Inflammatory macrophage treated with lipopolysaccharide for 1 hour (primary cell): ENCODE measurements at regions not wholly inside any gene's neighbourhood (a gene's known extent, or its start where the extent isn't known, plus 50 kb on each side); places are given as distances from the start of the nearest gene placed in this dataset.

Experiments
- DNase-seq, 2 donors: peaks; one replicate each; pipeline ENCODE4 v3.0.0-alpha.2; 2020 to 2022

DNA sequence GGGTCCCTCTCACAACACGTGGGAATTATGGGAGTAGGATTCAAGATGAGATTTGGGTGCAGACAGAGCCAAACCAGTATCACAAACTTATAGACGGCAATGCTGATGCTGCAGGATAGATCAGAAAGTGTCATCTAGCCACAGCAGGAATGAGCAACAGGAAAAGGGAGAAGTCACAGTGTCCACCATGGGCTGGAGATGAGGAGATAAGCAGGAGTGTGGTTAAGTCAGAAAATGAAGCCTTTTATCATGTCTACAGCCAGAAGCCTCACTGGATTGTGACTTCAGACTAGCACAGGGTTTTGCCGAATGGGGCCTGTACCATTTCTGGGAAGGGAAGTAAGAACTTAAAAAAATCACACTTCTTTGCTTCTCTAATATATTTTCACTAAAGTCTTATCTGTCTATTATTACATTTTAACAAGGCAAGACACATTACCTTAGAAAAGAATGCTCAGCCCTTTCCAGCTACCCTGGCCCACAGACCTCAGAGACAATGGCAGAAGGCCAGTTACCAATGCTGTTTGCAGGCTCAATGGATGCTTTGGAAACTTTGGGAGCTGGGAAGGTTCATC lies 490.2 kb upstream of the SALL1 start:
- DNase-seq: no peak

DNA sequence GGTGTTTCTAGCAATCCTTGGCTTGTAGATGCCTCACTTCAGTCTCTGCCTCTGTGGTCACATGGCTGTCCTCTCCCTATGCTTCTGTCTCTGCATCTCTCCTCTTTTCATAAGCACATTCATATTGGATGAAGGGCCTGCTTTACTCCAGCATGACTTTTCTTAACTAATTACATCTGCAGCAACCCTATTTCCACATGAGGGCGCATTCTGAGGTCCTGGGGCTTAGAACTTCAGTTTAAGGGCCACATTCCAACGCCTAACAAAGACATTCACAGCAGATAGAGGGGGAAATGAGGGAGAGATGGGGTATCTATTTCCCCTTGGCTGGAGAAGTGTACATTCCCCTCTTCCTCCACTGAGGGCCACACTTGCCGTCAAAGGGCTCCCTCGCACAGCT lies 489.1 kb upstream of the SALL1 start:
- no peak for DNase-seq

DNA sequence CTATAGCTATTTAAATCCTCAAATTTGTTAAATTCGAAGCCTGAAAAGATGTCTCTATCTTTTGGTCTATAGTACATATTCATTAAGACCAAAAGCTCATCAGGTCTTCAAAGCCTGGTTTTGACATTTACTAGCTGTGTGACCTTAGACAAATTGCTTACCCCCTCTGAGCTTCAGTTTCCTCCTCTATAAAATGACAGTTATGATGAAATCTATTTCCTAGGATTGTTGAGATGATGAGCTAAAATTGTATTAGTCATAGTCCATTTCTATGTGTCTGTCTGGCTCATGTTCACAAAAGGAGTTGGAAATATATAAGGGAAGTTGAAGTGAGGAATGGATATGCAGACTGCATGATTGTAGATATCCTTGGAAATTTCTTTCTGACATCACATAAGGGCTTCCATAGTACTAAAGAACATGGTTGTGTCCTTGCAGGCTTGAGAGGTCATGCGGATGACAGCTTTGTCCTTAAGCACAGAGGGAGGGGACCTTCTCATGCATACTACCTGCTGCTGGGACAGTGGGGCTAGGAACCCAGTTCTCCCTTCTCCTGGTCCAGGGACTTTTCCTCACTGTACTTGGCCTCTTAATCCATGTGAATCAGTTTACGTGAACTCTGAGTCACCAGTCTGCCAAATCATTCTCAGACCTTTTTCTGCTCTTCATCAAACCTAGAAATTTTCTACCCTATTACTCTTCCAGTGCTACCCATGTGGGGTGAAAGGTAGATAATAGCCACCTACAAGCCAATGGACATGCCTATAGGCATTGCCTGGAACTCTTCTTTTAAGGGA lies 487.5 kb upstream of the SALL1 start:
- DNase-seq: no peak

DNA sequence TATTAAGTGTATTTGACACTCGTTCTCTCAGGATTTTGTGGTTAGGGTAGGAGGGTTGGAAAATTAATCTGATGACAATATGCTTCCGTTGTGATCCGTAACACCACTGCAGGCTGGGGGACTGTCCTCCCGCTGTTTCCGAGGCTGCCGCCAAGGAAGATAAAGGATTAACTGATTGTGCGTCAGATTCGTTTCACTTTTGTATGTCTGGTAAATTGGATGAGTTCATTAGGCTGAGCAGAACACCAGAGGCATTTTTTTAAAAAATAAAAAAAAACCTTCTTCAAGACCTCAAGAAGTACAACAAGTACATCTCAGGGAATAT lies 486.7 kb upstream of the SALL1 start:
- no peak for DNase-seq

DNA sequence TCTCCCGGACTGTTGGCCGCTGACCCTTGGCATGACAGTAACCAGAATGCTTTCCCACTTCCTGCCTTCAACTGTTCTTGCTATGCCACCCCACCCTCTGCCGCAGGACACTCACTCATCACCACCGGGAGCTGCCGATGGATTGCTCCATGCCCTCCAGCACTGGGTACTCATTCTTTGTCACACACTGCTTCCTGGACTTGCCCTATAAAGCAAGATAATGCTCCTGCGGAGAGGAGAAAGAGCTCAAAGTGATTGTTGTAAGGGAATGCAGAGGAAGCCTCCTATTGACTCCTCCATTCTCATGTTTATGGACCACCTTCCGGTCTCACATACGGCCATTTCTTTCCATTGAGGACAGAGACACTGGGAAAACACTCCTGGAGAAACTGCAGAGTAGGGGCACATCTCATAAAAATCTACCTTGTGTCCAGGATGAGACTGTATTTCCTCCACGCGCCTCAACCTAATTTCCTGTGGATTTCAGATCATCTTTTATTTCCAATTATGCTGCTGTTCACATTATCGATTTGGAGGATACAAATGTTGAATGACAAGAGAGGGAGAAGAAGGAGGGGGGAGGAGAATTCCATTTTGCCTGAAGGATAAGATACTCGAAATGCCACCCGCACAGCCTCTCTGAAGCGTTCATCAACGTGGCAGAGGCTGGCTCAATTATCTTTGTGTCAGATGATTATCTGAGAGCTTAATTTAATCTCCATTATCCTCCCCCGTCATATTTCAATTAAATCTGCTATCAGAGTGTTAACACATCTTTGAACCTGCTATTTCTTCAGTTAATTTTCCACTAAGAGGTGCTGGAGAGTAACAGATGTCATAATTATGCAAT lies 486.1 kb upstream of the SALL1 start:
- DNase-seq: no peak

DNA sequence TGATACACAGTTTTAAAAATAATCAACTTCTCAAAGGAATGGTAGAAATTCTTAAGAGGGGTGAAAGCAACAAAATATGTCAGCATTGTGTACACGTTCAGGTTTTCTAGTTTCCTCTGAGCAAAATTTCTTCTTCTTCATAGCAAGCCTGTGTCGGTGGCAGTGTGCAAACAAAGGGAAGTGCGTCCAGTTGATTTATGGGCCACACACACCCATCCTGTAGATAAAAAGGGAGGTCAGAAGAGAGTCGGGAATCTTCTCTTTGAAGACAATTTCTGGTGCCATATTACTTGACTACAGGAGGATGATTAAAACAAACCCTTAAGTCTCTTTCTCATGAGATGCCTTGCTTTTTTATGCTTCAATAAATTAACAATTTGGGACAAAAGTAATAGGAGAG lies 484.1 kb upstream of the SALL1 start:
- DNase-seq: no peak

DNA sequence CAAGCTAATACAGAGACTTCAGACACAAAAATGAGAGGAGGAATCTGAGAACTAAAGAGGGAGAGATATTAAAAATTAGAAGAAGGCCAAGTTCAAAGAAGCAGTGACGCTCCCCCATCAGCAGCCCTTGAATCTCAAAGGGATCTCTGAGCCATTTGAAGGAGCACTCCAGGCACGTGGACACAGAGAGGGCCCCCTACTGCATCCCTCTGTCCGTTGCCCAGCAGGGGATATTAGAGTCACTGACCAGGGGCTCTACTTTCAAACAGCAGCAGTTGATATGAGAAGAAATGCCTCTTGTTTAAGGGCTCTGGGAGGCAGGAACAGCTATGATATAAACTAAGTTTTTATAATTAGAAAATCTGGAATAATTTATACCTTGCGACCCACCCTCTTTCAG lies 479.0 kb upstream of the SALL1 start:
- no peak for DNase-seq

DNA sequence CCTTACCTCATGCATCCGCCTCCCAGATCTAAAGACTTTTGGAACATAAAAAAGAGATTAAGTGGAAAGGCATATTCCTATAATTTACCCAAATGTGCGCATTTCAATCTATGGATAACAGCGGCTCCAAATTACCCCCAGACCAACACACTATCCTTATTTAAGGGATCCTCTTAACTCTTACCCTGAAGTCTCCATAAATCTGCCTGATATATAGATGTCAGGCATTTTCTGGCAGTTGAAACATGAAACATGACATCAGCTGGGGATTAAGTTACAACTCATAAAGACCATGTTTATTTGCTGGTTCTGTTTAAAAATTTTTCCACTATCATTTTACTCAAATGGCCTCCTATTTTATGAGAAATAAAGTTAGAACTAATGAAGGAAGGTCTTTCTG lies 478.5 kb upstream of the SALL1 start:
- DNase-seq: no peak

DNA sequence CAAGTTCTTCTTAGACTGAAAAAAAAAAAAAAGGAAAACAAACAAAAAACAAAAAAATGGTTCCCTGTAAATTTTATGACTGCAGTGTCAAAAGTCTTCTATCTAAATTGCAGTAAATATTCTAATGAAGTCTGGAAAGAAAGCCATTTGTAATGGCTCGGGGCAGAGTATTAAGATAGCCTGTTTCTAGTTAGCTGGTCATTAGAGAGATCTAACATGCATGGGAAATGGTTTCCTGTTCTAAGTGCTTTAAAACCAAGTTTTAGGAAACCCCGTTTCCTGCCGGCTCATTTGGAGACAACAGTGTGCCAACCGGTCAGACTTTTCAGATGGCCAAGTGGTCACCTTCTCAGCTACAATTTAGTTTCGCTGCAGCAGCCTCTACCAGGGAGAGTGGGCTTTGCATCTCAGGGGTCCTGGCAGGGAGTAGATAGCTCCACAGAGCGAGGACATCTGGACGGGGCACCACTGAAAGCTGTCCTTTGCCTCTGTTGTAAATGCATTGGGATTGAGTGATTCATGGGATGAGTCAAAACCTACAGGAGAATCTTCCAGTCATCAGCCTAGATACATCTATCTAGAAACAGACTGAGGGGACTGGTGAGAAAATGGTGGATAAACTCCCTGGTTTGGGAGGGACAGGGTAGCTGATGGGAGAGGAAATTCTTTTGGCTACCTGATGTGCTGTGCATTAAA lies 473.2 kb upstream of the SALL1 start:
- DNase-seq: no peak

DNA sequence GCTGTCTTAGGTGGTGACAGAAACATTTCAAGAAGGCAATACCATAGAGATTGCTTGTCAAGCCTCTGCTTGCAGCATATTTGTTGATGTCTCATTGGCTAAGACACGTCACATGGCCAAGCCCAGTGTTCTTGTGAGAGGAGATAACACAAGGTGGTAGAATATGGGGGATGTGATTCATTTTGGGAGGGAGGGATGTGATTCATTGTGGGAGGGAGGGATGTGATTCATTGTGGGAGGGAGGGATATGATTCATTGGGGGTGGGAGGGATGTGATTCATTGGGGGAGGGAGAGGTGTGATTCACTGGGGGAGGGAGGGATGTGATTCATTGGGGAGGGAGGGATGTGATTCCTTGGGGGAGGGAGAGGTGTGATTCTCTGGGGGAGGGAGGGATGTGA lies 470.5 kb upstream of the SALL1 start:
- no peak for DNase-seq

DNA sequence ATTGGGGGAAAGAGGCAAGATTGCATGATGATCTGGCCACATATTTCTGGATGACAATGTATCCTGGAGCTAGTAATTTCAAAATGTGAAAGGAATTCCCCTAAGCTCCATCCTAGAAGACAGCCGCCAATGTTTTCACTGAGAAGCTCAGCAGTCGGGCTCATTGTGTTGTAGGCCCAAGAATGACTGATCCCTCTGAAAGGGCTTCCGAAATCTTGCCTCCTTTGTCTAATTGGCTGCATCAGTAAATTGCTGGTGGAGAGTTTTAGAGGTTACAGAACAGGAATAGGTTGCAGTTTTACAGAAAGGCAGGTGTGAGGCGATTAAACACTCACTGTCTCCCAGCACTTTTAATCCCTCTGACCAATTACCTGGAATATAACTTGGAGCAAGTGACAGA lies 464.1 kb upstream of the SALL1 start:
- DNase-seq: no peak

DNA sequence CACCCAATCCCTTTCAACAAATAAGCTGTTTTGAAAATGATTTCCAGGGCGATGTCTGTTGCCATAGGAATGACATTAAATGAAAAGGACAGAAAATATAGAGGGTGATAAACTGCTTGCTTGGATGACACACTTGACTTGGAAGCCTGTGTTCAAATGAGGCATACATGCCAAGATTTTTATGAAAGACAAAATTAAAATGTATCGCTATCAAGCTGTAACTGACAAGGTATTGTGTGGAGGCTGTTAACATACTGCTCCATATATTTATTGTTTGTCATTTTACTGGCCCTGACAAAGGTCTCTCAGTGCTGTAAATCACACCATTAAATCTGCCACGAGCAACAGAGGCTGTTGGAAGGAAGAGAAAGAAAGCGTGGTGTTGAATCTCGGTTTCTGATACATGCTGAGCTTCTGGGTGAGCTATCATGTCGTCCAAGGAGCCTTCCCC lies 456.2 kb upstream of the SALL1 start:
- DNase-seq: no peak

DNA sequence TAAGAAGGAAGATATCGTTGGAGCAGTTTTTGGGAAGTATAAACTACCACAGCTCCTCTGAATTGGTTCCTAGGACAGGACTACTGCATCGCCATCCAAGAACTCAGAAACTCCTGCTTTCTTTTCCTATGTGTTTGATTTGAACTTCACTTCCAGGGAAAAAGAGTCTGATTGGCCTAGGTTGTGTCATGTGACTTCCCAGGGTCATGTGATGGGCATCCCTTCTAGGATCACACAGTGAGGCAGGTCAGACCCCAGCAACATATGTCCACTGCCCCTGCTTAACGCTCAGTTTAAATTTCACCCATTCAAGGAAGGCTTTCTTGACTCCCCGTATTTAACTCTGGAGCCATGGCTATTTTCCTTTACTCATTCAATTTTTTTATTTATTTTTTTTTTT lies 445.2 kb upstream of the SALL1 start:
- no peak for DNase-seq

DNA sequence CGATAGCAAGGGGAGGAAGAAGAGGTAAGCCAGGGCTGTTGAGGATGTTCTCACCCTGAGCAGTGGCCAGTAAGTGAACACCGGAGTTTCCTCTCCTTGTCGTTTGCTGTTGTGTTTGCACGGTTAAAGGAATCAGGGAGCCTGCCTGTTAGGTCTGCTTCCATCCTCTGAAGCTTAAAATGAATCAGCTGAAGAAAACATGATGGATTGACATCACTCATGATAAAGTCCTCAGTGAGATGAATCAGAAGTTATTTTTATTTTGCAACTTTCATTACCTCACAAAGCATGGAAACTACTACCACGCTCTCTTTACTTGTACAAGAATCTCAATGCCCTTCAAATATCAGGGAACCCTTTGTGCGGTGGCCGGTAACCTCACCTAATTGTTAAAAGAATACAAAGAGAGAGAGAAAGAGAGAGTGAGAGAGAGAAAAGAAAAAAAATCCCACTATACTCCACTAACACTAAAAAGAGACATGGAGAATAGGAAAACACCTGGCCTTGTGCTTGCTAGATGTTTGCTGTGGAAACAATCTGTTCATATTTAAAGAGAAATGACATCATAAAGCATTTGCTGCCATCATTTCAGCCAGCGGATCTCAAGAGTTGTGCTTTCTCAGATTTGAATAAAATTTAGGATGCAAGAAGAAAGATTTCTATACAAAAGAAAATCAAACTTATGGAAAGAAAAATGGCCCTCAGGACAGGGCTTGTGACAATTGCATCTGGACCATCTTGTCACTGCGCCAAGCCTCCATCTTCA lies 441.6 kb upstream of the SALL1 start:
- no peak for DNase-seq

DNA sequence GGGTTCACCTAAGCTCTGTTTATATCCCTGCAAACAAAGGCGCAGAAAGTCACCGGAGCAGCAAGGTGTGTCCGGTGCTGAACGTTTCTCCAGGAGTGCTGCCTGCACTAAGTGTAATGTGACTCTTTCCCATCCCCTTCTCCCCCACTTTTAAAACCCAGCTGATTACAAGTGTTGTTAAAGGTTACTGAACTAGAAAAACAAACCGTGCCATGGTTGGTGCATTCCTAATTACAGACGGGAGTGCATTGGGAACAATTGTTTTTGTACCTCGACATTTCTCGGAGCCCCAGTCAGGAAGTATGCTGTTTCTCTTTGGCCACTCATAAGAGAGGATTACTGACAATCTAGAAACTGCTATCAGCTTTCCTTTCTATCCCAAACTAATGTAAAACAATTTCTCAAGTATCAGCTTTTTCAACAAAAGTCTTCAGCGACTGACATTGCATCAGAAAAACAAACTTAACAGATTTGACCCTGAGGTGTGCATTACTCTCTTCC lies 441.0 kb upstream of the SALL1 start:
- DNase-seq: no peak

DNA sequence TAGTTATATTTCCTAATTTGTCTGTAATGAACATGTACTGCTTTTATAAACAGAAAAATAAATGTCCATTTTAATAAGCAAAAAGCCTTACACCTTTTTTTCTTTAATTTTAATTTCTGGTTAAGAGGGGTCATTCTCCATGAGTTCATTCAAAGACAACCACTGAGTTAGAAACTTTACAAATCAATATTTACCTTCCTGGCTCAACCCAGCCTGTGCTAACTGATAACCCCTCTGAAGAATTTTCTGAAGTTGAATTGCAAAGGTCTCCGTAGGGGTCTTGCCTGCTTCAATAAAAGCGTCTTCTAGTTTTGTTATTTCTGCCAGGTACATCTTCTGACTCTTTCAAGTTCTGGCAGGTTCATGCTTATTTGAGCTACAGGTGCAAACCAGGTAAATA lies 440.4 kb upstream of the SALL1 start:
- no peak for DNase-seq

DNA sequence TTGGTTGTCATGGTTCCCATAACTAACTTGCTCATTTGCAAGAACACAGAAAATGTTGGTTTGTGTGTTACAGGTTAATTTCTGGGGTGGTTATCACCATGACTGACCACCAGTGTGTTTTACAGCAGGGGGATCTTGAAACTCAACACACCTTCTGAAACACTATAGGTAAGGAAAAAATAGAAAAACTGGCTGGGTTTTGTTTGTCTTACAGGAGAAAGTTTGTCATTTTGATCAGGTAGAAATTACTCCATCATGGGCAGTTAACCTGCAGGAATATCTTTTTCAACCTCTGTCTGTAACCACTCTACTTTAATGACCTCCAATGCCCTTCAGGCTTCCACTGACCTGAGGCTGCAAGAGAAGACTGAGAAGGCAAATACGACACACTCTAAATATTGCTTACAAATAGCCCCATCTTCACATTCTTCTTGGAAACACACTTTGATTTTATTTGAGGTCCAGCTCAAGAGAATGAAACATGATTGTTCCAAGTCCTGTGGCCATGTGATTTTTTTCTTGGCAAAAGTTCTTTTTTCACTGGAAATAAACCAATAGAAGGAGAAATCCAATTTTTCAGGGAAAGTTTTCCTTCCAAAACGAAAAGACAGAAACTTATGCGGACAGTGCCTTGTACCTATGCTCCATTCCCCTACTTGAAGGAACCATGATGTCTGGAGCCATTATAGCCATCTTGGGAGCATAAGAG lies 428.7 kb upstream of the SALL1 start:
- DNase-seq: no peak

DNA sequence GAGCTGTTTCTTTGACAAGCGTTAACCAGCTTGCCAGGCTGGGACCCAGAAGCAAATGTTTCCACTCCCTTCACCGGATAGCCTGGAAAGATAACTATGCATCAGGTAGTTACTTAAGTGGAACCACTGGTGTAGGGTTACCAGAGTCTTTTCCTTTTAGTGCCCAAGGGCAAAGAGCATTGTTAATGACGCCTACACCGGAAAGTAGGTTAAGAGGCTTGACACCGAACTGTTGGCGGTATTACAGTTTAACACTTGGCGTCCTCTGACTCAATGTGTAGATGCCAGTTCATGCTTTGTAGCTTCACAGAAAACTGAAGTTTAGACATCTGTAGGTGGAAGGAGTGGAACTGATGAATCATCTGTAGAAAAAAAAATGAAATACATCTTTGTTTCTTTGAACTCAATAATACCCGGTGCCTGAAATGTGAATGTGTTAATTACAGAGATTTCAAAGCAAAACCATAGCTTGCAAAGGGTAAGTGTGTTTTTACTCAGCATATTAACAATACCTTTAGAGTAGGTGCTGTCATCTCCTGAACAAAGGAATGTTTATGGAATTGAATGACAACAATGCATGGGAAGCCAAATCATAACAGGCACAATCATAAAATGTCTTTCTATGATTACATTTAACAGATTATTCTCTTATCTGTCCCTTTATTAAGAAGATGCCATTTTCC lies 426.7 kb upstream of the SALL1 start:
- no peak for DNase-seq

DNA sequence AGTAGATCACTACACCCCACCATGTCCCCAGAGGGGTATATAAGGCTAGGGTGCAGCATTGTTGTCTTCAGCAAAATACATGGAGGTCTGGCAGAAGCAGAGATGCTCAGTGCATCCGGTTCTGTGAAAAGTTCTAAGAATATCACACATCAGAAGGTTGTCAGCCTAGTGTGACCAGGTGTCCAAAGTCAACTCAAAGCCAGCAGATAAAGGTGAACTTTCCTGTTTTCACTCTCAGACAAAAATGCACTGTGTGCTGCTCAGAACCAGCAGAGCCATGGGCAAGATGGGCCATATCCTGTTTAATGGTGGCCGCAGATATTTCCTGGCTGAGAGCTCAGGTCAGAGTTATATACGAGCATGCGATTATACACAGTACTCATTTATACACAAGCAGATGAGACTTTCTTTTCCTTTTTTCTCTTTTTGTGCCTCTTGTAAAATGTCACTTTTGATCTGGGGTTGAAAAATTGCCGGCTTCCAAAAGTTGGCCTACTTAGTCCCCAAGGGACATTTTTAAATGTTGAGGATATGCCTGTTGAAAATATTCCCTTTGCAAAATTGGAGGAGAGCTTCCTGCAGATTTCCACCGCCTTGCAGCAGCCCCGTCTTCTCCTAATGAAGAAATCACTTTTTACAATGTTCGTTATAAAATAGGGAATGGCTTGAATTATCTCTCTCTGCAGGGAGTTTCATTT lies 425.6 kb upstream of the SALL1 start:
- DNase-seq: no peak

DNA sequence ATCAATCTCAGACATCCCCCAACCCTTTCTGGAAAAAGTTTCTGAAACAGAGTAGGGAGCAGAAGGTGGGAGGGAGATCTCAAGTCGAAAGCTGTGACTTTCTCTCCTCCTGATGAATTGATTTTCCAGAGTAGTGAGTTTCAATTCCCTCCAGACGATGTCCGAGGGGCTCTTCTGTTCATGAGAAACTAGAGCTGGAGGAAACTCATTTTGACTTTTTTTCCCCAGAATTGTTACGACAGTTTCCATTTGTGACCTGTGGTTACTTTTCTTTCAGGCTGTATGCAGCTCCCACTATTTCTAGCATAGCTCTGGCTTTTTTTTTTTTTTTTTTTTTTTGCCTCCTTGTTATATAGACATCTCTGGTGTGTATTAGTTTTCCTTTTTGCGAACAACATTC lies 422.1 kb upstream of the SALL1 start:
- no peak for DNase-seq
